GM10248 (cell line): ENCODE measurements at regions not wholly inside any gene's neighbourhood (a gene's known extent, or its start where the extent isn't known, plus 50 kb on each side); places are given as distances from the start of the nearest gene placed in this dataset.

Experiments
- CTCF ChIA-PET: fragments of 300-600 bp; sonication (Branson Sonifier 250); formaldehyde crosslinking; extraction: SDS; loops from one replicate; lab custom pipeline; 2021; ENCODE audit warnings: antibody characterized with exemption; lab: Yijun Ruan, JAX
- POLR2A ChIA-PET: fragments of 350-650 bp; sonication (Branson Sonifier 250); formaldehyde crosslinking; extraction: SDS; loops from one replicate; lab custom pipeline; 2020; ENCODE audit warnings: antibody characterized with exemption; lab: Yijun Ruan, JAX
- DNase-seq: peaks from one replicate; pipeline ENCODE4 v3.0.0; 2012; ENCODE audit errors: extremely low spot score
- TF ChIP-seq, protein P1 (sequence below): IDR thresholded peaks from 2 replicates; pipeline ENCODE4 v1.5.1; 2012; ENCODE audit warnings: mild to moderate bottlenecking, low read depth; ENCODE audit errors: extremely low read depth, missing control alignments, control extremely low read depth

DNA sequence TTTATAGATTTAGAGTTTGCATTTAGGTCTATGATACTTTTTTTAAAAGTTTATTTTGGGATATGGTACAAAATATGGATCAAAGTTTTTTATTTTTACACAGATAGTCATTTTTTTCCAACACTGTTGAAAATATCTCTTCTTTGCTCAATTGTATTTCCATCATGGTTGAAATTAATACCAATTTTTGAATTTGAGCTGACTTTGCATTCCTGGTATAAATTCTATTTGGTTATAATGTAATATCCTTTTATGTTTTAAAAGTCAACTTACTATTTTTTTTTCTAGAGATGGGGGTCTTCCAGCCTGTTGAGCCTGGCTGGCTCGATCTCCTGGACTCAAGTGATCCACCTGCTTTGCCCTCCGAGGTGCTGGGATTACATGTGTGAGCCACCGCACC is 620.1 kb downstream of the OLFM4 start:
- DNase-seq: no peak
- ChIA-PET POLR2A (no interaction called here), CTCF (no interaction called here)
- TF ChIP-seq, protein P1, sequence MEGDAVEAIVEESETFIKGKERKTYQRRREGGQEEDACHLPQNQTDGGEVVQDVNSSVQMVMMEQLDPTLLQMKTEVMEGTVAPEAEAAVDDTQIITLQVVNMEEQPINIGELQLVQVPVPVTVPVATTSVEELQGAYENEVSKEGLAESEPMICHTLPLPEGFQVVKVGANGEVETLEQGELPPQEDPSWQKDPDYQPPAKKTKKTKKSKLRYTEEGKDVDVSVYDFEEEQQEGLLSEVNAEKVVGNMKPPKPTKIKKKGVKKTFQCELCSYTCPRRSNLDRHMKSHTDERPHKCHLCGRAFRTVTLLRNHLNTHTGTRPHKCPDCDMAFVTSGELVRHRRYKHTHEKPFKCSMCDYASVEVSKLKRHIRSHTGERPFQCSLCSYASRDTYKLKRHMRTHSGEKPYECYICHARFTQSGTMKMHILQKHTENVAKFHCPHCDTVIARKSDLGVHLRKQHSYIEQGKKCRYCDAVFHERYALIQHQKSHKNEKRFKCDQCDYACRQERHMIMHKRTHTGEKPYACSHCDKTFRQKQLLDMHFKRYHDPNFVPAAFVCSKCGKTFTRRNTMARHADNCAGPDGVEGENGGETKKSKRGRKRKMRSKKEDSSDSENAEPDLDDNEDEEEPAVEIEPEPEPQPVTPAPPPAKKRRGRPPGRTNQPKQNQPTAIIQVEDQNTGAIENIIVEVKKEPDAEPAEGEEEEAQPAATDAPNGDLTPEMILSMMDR: no peak

DNA sequence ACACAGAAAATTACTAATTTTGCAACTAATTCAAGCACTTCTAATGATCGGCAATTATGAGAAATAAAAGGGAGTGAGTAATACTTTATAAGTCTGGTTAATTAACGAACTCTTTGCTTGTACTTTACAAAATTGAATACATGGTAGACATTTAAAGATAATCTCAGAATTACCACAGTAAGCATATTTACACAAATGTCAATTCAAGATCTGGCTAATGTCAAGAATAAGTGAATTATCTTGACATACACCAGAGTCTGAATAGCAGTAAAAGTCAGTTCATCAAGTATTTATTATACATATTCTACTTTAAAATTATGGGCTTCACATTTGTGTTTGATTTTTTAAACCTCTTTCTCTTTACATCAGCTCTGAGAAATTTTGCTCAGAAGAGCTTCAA is 643.4 kb downstream of the OLFM4 start:
- no peak for DNase-seq
- TF ChIP-seq, protein P1: no peak
- ChIA-PET CTCF (interaction anchor here (1.1 kb wide), 1 partner anchor 13 kb away, joined by 3 read pairs; no protein-coding TSS in a partner anchor), POLR2A (no interaction called here)

- POLR2A ChIA-PET: no interaction called here
- TF ChIP-seq, protein P1: no peak
- CTCF ChIA-PET: no interaction called here
- DNase-seq: no peak
These were observed 654.5 kb downstream of the OLFM4 start for GRCh38 chr13:53683146-53683545.

DNA sequence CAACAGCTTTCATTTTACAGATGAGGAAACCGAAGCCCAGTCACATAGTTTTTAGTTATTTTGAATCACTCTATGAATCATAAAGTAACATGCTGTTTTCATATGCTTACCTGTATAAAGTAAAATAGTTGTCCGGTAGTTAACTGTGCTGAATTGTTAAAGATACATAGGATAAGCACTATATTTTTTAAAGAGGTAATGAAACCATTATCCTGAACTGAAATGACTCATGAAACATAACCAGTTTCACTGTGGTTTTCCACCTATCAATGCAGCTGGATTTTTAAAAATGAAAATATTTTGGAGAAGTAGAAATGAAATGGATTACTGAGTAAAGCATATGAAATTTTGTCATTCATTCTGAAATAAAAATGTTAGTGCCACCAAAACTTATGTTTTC is 655.0 kb downstream of the OLFM4 start:
- POLR2A ChIA-PET: no interaction called here
- no peak for DNase-seq
- CTCF ChIA-PET: no interaction called here
- TF ChIP-seq, protein P1: no peak

- CTCF ChIA-PET: no interaction called here
- TF ChIP-seq, protein P1: no peak
- POLR2A ChIA-PET: no interaction called here
- DNase-seq: no peak
These were observed 662.8 kb downstream of the OLFM4 start for GRCh38 chr13:53691417-53691816.

- ChIA-PET POLR2A (no interaction called here), CTCF (interaction anchor here (1.4 kb wide), 1 partner anchor 15 kb away, joined by 5 read pairs; no protein-coding TSS in a partner anchor)
- TF ChIP-seq, protein P1: no peak
- no peak for DNase-seq
These were observed 666.4 kb downstream of the OLFM4 start for GRCh38 chr13:53694814-53695532.
